GM12878 (cell line): ENCODE measurements at regions not wholly inside any gene's neighbourhood (a gene's known extent, or its start where the extent isn't known, plus 50 kb on each side); places are given as distances from the start of the nearest gene placed in this dataset.
"Not testable (repeated sequence)": the region's sequence is repeated elsewhere in the genome, so short reads cannot be mapped to it uniquely, and the experiment has no call there.

Source experiments
- BACH1 ChIP-seq: fragments of 450-650 bp; IDR thresholded peaks from 2 replicates; pipeline ENCODE4 v1.6.1; 2017; ENCODE audit warnings: mild to moderate bottlenecking, borderline replicate concordance
- CBX5 ChIP-seq: sonication (generic); IDR thresholded peaks from 2 replicates; pipeline ENCODE4 v1.6.1; 2016; ENCODE audit warnings: low read depth, moderate library complexity, mild to moderate bottlenecking, inconsistent platforms
- CTCF ChIP-seq, 3 experiments: IDR thresholded peaks in 2 of 3; conservative IDR thresholded peaks in 1 of 3; 2 replicates each; pipeline ENCODE4 v1.5.1; 2011; ENCODE audit warnings: low read depth in 3 of 3, low read length in 3 of 3, mild to moderate bottlenecking in 3 of 3, control low read depth in 2 of 3, moderate library complexity in 2 of 3, inconsistent platforms in 1 of 3, mixed read lengths in 1 of 3; ENCODE audit not compliant: control insufficient read depth in 2 of 3, insufficient read depth in 1 of 3; ENCODE audit errors: extremely low read depth in 1 of 3
- E2F8 ChIP-seq: fragments of 450-650 bp; IDR thresholded peaks from 2 replicates; pipeline ENCODE4 v1.6.1; 2018; ENCODE audit warnings: mild to moderate bottlenecking, low read depth, moderate library complexity; ENCODE audit not compliant: partially characterized antibody
- EGR1 ChIP-seq, 2 experiments: IDR thresholded peaks; 1 replicate in 1 of 2; 2 replicates in 1 of 2; pipeline ENCODE4 v1.6.1; 2011 to 2012; ENCODE audit warnings: low read depth in 2 of 2, low read length in 2 of 2, borderline replicate concordance in 1 of 2, mild to moderate bottlenecking in 1 of 2, moderate library complexity in 1 of 2
- EP300 ChIP-seq, 2 experiments: fragments of 150-350 bp in 1 of 2; IDR thresholded peaks; 2 replicates each; pipeline ENCODE4 v1.6.1; 2011 to 2012; ENCODE audit warnings: low read depth in 2 of 2, low read length in 2 of 2, borderline replicate concordance in 1 of 2, improper control_type of control experiment in 1 of 2, inconsistent platforms in 1 of 2; ENCODE audit not compliant: control insufficient read depth in 1 of 2
- EZH2 ChIP-seq: IDR thresholded peaks from 2 replicates; pipeline ENCODE4 v1.6.1; 2012; ENCODE audit warnings: low read depth, mild to moderate bottlenecking, control low read depth, inconsistent platforms, low read length, borderline replicate concordance; ENCODE audit not compliant: control insufficient read depth
- JUND ChIP-seq: IDR thresholded peaks from 2 replicates; pipeline ENCODE4 v1.6.1; 2012; ENCODE audit warnings: low read depth, mild to moderate bottlenecking, low read length, improper control_type of control experiment, moderate library complexity
- MTA3 ChIP-seq: IDR thresholded peaks from 2 replicates; pipeline ENCODE4 v1.6.1; 2012; ENCODE audit warnings: low read length, inconsistent platforms, borderline replicate concordance
- PAX5 ChIP-seq: IDR thresholded peaks from 2 replicates; pipeline ENCODE4 v1.6.1; 2011; ENCODE audit warnings: low read depth, low read length, borderline replicate concordance
- POLR2AphosphoS5 ChIP-seq: IDR thresholded peaks from 2 replicates; pipeline ENCODE4 v1.6.1; 2011; ENCODE audit warnings: mild to moderate bottlenecking, low read length, inconsistent platforms
- ZBTB33 ChIP-seq: fragments of 450-650 bp; IDR thresholded peaks from 2 replicates; pipeline ENCODE4 v1.6.1; 2017; ENCODE audit warnings: mild to moderate bottlenecking

GRCh38 chr3:193047461-193047860, 129.8 kb upstream of the MB21D2 start:
- not testable (repeated sequence) for TF ChIP-seq BACH1; MTA3; CBX5; EZH2; JUND; EP300 (IDR thresholded peaks at IDR 0.05; ENCODE audit: borderline replicate concordance in 1 of 2, control insufficient read depth in 1 of 2, low read depth in 2 of 2, low read length in 2 of 2); CTCF (IDR thresholded peaks at IDR 0.05 in 2 of 3, conservative IDR thresholded peaks at IDR 0.05 in 1 of 3; ENCODE audit: control insufficient read depth in 2 of 3, extremely low read depth in 1 of 3, insufficient read depth in 1 of 3, low read depth in 3 of 3, low read length in 3 of 3); POLR2AphosphoS5; ZBTB33; EGR1 (IDR thresholded peaks at IDR 0.05; ENCODE audit: borderline replicate concordance in 1 of 2, low read depth in 2 of 2, low read length in 2 of 2); E2F8; PAX5
